SIG-M5 (cell line): ENCODE measurements at regions not wholly inside any gene's neighbourhood (a gene's known extent, or its start where the extent isn't known, plus 50 kb on each side); places are given as distances from the start of the nearest gene placed in this dataset.

ENCODE experiments used
- DNase-seq: peaks from one replicate; lab custom pipeline; 2025; lab: John Stamatoyannopoulos, UW

DNA sequence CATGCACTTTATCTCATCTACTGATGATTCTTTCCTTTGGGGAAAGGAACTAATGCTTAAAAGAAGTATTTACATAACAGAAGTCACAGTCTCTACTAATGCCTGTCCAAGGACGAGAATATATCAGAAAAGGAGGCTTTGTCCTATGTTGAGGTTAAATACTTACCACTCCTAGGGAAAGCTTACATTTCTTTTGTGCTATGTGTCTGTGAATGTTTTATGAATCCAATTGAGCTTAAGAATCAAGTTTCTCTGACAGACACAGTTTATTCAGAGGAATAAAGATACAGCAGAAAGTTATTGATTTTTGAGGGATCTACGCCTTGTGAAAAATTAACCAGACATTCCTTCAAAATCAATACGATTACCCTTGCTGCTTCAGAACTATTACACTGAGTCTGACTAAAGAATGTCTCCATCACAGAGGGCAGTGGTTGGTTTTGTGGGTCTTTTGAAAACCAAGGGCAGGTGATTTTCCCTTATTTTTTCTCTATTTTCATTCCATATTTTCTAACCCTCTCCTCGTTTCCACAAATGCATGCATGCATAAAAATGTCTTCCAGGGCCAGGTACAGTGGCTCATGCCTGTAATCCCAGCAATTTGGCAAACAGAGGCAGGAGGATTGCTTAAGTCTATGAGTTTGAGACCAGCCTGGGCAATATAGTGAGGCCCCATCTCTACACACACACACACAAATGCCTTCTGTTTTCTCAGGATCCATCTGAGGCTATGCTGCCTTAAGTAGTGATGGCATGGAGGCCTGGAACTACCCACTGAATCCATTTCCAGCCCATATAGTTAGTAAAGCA is 1095.1 kb downstream of the GALC start:
- DNase-seq = no peak

DNA sequence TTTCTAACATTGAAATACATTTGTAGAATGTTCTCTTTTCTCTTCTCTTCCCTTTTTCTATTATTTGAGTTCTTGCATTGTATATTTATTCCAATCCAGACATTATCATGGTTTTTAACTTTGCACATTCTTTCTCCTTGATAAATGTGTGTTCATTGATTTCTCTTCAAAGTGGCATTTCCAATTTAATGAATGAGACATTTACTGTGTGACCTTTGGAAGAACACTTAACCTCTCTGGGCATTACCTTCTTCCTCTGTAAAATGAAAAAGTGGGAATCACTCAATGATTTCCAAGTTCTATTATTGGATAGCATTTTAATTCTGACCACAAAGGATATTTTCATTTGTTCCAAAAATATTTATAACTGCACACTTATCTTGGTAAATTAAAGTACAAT is 1095.8 kb downstream of the GALC start:
- no peak for DNase-seq

DNA sequence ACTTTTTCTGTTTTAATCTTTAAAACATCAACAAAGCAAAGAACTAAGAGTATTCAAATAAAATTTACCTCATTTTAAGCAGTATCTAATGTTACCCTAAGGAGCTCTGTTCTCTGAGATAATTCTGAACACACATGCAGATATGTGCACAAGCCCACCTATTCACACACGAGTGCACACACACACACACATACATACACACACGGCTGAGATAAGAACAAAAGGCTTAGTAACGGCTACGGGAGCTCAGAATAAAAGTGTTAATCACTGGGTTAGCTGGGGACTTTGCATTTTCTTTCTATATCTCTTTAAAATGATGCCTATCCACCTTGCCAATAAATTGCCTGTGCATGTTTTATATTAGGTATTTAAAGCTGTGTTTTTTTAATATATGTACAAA is 1096.3 kb downstream of the GALC start:
- DNase-seq = no peak

DNA sequence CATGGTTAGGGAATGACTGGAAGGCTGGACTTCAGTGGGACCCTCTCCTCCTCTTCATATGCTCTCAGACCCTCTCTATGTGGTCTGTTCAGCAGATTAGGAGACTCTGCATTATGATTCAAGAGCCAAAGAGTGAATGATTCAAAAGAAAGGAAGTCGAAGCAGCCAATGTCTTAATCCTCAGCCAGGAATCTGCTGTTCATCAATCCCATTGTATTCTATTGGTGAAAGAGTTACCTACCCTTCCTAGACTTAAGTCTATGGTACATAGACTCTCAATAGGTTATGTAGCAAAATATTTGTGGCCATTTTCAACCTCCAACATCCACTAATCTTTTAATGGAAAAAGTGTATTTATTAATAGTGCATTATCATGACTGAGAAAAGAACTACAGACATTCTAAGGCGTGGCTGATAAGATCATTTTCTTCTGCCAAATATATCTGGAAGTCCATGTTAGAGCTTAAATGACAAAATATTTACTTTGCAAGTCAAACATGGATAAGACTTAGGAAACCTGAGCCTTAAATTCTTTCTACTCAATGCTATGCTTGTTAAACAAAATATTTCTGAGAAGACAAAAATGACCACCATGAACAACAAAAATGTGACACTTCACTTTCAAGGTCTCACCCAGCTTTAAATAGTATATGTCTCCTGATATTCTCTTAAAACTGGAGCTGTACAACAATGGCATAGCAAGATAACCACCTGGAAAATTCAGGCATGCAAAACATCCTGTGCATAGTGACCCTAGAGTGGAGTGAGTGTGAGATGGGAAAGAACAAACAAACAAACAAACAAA is 1100.6 kb downstream of the GALC start:
- no peak for DNase-seq

DNA sequence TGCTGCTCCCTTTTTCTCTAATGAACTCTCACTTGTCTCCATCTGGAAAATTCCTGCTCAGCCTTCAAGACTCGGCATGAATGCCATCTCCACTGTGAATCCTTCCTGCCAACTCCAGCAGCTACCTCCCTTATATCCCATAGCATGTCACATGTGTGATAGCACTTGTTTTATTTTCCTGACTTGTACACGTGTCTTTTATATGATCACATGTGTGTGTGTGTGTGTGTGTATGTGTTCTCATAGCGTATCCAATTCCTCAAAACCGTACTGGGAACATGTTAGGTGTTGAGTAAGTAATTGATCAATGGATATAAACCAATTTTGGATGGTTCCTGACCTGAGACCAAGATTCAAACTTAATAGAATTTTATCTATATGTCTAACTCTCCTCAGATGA is 1107.7 kb downstream of the GALC start:
- no peak for DNase-seq

DNA sequence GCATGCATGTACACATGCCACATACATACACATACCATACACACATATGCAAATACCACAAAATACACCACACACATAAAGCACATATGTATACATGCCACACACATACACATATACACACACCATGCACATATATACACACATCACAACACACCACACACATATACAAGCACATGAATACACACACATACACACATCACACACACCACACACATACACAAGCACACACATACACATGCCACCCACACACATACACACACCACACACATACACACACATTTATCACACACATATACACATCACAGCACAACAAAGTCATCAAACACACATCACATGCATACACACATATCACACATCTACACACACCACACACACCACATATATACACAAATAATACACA is 1108.5 kb downstream of the GALC start:
- no peak for DNase-seq

DNA sequence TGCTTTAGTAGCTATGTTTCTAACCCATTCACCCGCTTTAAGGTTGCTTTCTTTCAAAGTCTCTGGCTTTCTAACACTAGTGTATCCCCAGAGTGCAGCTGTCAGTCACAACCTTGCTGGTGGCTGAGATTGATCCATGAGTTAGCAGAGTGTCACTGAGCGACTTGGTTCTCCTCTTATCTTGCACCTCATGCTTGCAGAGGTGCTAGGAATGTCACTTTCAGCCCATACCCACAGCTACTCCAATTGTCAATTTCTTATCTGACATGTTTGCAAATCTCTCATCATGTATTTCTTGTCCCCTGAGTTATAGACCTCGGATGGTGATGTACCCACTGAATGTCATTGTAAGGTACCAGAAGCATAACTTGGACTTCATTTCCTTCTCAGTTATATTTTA is 1110.2 kb downstream of the GALC start:
- no peak for DNase-seq

DNA sequence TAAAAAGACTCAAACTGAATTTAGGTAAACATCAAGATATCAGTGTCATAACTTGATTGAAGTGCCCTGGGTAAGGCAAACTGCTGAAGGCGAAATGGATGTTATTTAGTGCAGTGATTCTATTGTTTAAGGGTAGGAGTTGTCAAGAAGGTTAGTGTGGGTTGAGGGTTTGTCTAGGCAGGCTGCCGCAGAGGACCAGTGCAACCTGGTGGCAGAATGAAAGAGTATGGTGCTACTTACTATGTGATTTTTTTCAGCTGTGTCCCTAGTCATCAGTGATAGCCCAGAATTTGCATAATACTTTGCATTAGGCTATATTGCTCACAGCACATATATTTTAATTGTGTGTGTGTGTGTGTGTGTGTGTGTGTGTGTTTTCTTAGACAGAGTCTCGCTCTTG is 1127.0 kb downstream of the GALC start:
- DNase-seq = no peak

DNA sequence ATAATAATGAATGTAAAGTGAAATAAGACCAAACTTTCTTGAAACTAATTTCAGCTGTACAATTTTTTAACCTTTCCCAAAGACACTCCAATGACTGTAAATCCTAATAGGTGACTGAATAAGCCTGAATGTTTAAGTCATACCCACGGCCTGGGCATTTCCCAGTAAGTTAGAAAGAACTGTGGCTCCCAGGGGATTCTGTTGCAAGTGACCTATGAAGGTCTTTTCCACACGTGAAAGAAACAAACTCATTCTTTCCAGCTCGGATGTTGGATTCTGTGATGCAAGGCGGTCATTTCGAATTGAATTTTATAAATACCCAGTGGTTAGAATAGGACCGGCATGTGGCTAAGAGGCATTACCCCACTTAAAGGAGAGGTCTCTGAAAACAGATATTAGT is 1134.4 kb downstream of the GALC start:
- no peak for DNase-seq

DNA sequence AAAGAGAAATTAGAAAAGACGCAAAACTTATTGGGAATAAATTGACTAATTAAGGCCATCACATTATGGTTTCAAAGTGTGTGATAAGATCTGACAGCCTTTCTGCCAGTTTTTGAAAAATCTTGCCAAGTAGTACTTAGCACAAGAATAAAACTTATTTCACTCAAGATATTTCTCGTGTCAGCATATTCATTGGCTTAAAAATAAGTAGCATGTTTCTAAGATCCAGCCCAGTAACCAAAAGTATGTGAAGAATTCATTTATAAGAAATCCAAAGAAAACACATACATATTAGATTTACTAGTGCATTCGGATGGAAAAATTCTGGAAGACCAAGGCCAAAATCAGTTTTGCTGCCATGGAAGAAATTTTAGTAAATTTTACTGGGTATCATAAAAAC is 1135.0 kb downstream of the GALC start:
- no peak for DNase-seq

DNA sequence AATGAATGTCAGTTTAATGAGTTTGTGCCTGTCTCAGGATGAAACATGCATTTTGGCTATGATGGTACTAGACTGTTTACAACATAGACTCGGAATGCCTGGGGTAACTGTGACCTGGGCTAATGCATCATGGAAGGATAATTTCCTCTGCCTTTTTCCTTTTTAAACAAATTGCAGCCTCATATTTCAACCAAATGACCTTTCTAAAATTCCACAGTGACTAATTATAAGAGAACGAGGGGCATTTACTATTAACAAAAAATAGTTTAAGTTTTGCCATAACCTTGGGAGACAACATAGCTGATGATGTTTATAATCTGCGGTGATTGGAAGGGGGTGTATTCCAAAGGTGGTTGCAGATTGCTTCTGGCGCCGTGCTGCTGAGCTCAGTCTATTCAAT is 1140.5 kb downstream of the GALC start:
- no peak for DNase-seq

DNA sequence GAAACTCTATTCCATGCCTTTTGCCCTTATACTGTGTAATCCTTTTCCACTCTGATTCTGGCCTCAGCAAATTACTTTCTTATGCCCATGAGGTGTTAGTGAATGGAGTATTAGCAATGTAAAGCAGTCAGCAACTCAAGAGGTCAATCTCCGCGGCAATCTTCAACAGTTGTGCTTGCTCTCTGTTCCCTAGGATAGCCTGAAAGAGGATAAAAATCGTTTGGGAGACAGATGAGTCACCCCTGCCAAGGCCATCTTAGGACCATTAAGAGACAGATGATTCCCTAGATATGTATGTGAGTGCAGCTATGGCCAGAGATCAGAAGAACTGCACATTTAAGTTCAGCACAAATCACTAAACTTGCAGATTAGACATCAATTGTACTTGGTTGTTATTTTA is 1145.8 kb downstream of the GALC start:
- no peak for DNase-seq

DNA sequence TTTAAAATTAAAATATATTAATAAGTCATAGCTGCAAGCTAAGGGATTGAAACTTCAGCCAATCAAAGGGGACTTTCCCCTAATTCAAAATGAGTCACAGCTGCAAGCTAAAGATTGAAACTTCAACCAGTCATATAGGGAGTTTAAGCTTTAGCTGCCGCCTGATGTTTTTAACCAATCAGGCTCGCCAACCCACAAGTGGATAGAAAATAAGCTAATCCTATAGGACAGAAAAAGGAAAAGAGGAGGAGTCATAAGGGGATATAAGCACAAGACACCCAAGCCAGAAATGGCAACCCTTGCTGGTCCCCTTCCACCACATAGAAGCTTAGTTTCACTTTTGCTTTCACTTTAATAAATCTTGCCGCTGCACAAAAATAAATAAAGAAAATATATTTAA is 1154.6 kb downstream of the GALC start:
- DNase-seq = no peak

DNA sequence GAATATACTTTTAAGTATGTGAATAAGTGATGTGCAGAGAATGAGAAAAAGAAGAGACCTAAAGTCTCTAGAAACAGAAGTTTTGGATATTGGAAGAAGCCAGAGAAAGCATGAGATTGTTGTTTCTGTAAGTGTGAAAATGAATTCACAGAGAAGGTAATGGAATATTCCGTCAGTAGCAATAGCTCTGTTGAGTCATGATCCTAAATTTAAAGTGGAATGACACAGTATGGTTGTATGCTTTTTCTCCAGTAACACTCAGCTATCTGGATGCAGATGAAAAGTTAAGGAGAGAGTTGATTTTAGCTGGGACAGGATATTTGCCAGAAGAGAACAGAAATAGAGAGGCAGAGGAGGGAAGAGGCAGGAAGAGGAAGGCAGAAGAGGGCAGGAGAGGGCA is 1166.3 kb downstream of the GALC start:
- DNase-seq = no peak

DNA sequence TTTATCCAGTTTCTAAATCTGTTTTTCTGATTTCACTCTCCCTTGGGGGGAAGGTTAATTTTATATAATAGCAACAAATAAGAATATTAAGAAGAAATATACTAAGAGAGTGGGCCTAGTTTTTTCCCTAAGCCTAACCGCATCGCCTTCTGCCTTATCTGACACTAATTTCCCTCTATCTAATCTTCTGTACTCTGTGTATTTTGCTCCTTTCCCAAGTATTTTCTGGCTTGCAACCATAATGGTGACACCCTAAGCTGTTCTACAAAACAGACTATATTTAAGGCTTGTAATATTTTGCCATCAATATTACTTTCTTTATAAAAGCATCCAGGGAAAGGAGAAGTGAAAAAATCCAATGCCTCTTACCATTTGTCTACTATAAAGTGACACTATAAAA is 1168.8 kb downstream of the GALC start:
- DNase-seq = no peak

DNA sequence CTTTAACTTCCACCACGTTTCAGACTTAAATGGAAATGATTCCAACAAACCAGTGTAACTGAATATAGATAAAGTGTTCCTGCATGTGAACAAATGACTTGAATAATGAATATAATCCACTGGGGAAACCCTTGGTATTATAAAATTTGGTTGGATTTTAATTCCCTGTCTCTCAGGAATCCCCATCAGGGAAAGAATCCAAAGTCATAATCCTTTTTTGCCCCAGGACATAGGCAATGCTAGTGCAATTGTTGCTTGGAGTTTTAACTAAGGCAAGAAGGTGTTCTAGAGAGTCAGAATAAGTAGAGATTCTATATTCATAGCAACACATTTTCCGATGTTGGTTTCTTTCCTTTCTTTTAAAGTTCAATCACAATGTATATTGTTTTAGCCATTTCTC is 1169.4 kb downstream of the GALC start:
- DNase-seq = no peak

DNA sequence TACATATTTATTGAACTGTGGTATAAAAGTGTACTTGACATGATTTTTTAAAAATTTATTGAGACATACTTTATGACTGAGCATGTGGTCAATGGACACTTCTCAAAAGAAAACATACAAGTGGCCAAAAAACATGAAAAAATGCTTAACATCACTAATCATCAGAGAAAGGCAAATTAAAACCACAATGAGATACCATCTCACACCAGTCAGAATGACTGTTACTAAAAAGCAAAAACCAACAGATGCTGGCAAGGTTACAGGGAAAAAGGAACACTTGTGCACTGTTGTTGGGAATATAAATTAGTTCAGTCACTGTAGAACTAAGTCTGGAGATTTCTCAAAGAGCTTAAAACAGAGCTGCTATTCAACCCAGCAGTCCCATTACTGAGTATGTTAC is 1177.6 kb downstream of the GALC start:
- no peak for DNase-seq

DNA sequence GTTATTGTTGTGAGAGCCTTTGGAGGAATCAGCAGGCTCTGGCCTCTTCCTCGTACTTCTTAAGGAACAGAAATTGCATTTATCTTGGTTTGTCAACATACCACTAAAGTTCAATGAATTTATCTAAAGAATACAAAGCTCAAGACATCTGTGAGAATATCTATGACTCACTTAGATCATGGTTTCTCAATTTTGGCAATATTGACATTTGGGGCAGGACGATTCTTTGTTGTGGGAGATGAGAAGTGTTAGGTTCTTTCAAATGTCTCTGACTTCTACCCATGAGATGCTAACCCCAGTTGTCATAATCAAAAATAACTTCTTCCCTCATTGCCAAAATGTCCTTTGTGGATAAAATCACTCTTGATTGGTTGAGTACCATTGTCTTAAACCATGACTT is 1190.3 kb downstream of the GALC start:
- no peak for DNase-seq

DNA sequence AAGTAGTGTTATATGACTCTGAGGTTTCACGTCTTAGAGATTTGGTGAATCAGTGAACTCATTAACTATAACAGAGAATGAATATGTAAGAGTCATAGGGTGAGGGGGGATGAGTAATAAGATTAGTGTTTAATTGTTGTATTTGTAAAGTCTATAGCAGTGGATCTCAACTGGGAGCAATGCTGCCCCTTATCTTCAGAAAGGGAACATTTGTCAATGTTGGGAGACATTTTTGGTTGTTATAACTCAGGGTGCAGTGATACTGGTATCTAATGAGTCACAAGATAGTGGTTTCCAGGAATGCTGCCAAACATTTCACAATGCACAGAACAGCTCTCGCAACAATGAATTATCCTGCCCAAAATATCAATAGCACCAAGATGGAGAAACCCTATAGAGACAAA is 1193.7 kb downstream of the GALC start:
- DNase-seq = no peak

DNA sequence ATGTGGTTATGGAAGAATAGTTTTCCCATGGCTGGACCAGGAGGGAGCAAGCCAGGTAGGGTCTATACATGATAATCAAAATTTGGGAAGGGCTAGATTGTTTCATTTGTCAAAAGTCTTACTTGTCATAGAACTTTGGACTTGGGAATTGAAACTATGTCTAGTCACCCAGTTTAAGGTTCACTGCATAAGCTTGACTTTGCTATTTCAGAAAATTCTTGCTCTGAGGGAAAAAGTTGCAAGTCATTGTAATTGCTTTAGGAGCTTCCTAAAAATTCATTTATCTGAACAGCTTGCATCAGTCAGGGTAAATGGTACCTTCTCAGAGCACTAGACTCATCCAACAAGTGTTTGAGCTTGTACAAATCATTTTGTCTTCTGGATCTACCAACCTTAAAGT is 1194.7 kb downstream of the GALC start:
- no peak for DNase-seq

DNA sequence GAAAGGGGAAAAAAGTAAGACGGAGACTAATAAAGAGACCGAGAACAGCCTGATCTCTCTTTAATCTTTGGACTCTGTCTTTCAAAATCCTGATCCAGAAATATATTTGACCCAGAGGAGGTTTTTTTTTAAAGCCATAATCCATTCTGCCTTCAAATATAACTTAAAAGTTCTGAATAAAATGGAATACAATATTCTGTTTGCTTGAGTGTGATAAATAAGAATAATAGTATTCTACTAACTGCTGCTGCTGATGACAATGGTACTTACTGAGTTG is 1196.0 kb downstream of the GALC start:
- DNase-seq = no peak

DNA sequence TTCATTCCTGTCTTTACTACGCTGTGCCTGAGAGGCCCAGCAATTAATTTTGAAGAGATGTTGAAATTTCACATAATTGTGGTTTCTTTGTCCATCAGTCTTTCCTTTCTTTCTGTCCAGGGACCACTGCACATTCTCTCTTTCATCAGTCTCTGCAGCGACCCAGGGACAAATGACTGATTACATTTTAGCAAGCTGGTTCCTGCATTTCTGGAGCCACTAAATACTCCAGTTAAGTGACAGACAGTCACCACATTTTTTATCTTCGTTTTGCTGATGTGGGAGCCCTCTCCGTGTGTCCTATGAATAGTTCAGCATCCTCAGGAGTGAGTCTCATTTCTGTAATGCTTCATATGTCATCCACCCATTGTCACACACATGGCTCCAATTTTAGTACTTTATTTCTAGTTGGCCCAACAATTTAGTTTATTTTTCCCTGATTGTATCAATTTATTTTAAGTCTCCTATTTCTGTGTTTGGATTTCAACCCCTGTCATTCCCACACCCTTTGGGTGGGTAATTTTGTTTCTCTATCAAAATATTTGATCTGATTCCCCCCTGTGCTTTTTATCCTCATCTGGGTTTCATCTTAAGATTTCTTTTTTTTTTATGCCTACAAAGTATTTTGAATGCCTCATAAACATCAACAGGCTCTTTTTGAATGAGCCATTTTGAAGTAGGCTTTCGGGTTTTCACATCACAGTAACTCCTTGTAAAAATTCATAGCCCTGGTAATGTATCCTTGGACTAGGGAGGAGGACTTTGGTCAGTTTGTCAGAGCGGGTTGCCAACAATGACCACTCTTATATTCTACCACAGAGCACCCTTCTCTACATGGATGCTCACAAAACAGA is 1196.5 kb downstream of the GALC start:
- no peak for DNase-seq

DNA sequence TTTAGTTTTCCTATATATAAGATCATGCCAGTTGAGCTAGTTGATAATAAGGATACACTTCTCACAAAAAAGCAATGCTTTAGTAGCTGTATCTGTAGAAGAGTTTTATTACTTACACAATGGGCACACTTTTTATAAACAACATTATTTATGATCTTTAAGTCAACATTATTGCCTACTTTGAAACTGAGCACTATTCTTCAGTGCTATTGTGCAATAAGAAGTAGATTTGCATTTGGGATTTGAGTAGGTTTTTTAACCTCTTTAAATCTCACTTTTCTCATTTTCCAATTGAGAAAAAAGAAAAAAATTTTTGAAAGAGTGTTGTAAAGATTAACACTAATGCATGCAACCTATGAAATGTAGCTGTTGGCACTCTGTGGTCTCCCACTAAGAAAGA is 1198.3 kb downstream of the GALC start:
- DNase-seq = no peak
